SK-N-SH (cell line): ENCODE measurements at regions not wholly inside any gene's neighbourhood (a gene's known extent, or its start where the extent isn't known, plus 50 kb on each side); places are given as distances from the start of the nearest gene placed in this dataset.

Source experiments
- CTCF ChIA-PET: fragments of 300-600, 350-600 bp; formaldehyde crosslinking; extraction: SDS; loops from one replicate; lab custom pipeline; 2021; lab: Yijun Ruan, JAX
- POLR2A ChIA-PET: fragments of 350-600 bp; sonication (Branson Sonifier 250); formaldehyde crosslinking; extraction: SDS; loops from one replicate; lab custom pipeline; 2020; ENCODE audit warnings: antibody characterized with exemption, inconsistent platforms; lab: Yijun Ruan, JAX
- DNase-seq: peaks from one replicate; pipeline ENCODE4 v3.0.0; 2012
- H2AFZ ChIP-seq: fragments of 200-600 bp; sonication (generic); 2 replicates; pipeline ENCODE4 v1.8.1; 2016; ENCODE audit warnings: antibody characterized with exemption, mild to moderate bottlenecking, low read depth
- H3F3A ChIP-seq: fragments of 200-600 bp; sonication (generic); replicated peaks from 2 replicates; pipeline ENCODE3; 2016; ENCODE audit warnings: antibody characterized with exemption, mild to moderate bottlenecking; ENCODE audit not compliant: insufficient read depth
- H3K27ac ChIP-seq, 2 experiments: fragments of 200-500 bp in 1 of 2; fragments of 200-600 bp in 1 of 2; sonication (Bioruptor generic) in 1 of 2; sonication (generic), shearing (Covaris generic) in 1 of 2; 2 replicates each; pipeline versions ENCODE4 v1.5.1 to v1.6.1; 2014 to 2016; ENCODE audit warnings: low read depth in 2 of 2, inconsistent platforms in 1 of 2, low read length in 1 of 2, mild to moderate bottlenecking in 1 of 2, mixed read lengths in 1 of 2
- H3K27me3 ChIP-seq: fragments of 200-600 bp; sonication (generic), shearing (Covaris generic); 2 replicates; pipeline ENCODE4 v1.6.1; 2016; ENCODE audit warnings: mixed run types; ENCODE audit not compliant: insufficient read depth
- H3K36me3 ChIP-seq, 2 experiments: fragments of 200-500 bp in 1 of 2; fragments of 200-600 bp in 1 of 2; sonication (Bioruptor generic) in 1 of 2; sonication (generic) in 1 of 2; replicated peaks in 1 of 2; 2 replicates each; pipeline versions ENCODE3 to v1.5.1; 2014 to 2016; ENCODE audit warnings: low read length in 1 of 2, mild to moderate bottlenecking in 1 of 2; ENCODE audit not compliant: insufficient read depth in 2 of 2, control insufficient read depth in 1 of 2
- H3K4me1 ChIP-seq, 2 experiments: fragments of 200-500 bp in 1 of 2; fragments of 200-600 bp in 1 of 2; sonication (Bioruptor generic) in 1 of 2; sonication (generic), shearing (Covaris generic) in 1 of 2; 2 replicates each; pipeline versions ENCODE4 v1.5.1 to v1.6.1; 2014 to 2016; ENCODE audit warnings: low read depth in 1 of 2, low read length in 1 of 2, mixed run types in 1 of 2; ENCODE audit not compliant: insufficient read depth in 2 of 2, control insufficient read depth in 1 of 2
- H3K4me2 ChIP-seq: fragments of 200-600 bp; sonication (generic), shearing (Covaris generic); 2 replicates; pipeline ENCODE4 v1.6.1; 2017; ENCODE audit warnings: mixed run types
- H3K4me3 ChIP-seq, 2 experiments: fragments of 200-500 bp in 1 of 2; fragments of 200-600 bp in 1 of 2; sonication (Bioruptor generic) in 1 of 2; sonication (generic), shearing (Covaris generic) in 1 of 2; 2 replicates each; pipeline versions ENCODE4 v1.5.1 to v1.8.1; 2014 to 2016; ENCODE audit warnings: low read depth in 2 of 2, inconsistent platforms in 1 of 2, low read length in 1 of 2, mild to moderate bottlenecking in 1 of 2, mixed read lengths in 1 of 2, moderate library complexity in 1 of 2
- H3K79me2 ChIP-seq: fragments of 200-600 bp; sonication (generic); 2 replicates; pipeline ENCODE4 v1.8.1; 2017; ENCODE audit warnings: mild to moderate bottlenecking; ENCODE audit not compliant: insufficient read depth
- H3K9ac ChIP-seq: fragments of 200-600 bp; sonication (generic); 2 replicates; pipeline ENCODE4 v1.6.1; 2017; ENCODE audit warnings: mixed run types
- H3K9me2 ChIP-seq: fragments of 200-600 bp; sonication (generic); 2 replicates; pipeline ENCODE4 v1.6.1; 2017; ENCODE audit warnings: mixed run types
- H3K9me3 ChIP-seq: fragments of 200-600 bp; sonication (generic); 2 replicates; pipeline ENCODE4 v1.6.1; 2017; ENCODE audit warnings: mixed run types, mild to moderate bottlenecking, moderate library complexity
- H4K20me1 ChIP-seq: fragments of 200-600 bp; sonication (generic); 2 replicates; pipeline ENCODE4 v1.6.1; 2017; ENCODE audit warnings: mild to moderate bottlenecking, mixed run types; ENCODE audit not compliant: insufficient read depth
- CHD2 ChIP-seq: fragments of 150-350 bp; IDR thresholded peaks from 2 replicates; pipeline ENCODE4 v1.6.1; 2018; ENCODE audit warnings: low read length; ENCODE audit not compliant: partially characterized antibody
- CTCF ChIP-seq: fragments of 200-600 bp; sonication (generic); IDR thresholded peaks from 2 replicates; pipeline ENCODE4 v1.6.1; 2017; ENCODE audit warnings: antibody characterized with exemption, mild to moderate bottlenecking, moderate library complexity
- ELF1 ChIP-seq: IDR thresholded peaks from 2 replicates; pipeline ENCODE4 v1.4.0; 2012
- FOXJ3 ChIP-seq: sonication (generic); formaldehyde crosslinking; IDR thresholded peaks from 2 replicates; pipeline ENCODE4 v1.5.1; 2020; ENCODE audit warnings: mild to moderate bottlenecking, missing genetic modification reagents
- GABPA ChIP-seq: IDR thresholded peaks from 2 replicates; pipeline ENCODE4 v1.4.0; 2012; ENCODE audit warnings: low read depth, mild to moderate bottlenecking
- MEF2A ChIP-seq: IDR thresholded peaks from 2 replicates; pipeline ENCODE4 v1.4.0; 2012; ENCODE audit warnings: low read depth, borderline replicate concordance
- PBX3 ChIP-seq: IDR thresholded peaks from 2 replicates; pipeline ENCODE4; 2012
- REST ChIP-seq: IDR thresholded peaks from 2 replicates; pipeline ENCODE4 v1.6.1; 2012; ENCODE audit warnings: mild to moderate bottlenecking, low read depth, low read length, moderate library complexity
- SIN3A ChIP-seq: IDR thresholded peaks from 2 replicates; pipeline ENCODE4 v1.6.1; 2012; ENCODE audit warnings: low read depth, mild to moderate bottlenecking, low read length, moderate library complexity, borderline replicate concordance
- YY1 ChIP-seq: IDR thresholded peaks from 2 replicates; pipeline ENCODE4 v1.4.0; 2012; ENCODE audit warnings: low read depth, mild to moderate bottlenecking
- WGBS: methylation state at CpG from one replicate; pipeline ENCODE4 v1.1.6; 2017; ENCODE audit warnings: low lambda C conversion rate; 5-methylcytosine and 5-hydroxymethylcytosine counted together

DNA sequence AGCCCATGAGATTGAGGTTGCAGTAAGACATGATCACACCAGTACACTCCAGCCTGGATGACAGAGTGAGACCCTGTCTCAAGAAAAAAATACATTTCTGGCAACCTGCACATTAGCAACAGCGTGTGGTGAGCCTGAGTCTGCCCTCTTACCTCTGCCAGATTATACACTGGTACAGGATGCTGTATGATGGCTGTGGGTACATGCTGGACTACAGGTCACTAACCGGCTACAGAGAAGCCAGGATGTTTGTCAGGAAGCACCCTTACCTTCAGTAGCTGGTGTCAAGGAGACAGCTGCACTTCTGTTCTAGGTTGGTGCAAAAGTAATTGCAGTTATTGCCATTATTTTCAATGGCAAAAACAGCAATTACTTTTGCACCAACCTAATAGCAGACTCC lies 575.7 kb downstream of the NPHP4 start (continued):
- no peak for TF ChIP-seq REST

DNA sequence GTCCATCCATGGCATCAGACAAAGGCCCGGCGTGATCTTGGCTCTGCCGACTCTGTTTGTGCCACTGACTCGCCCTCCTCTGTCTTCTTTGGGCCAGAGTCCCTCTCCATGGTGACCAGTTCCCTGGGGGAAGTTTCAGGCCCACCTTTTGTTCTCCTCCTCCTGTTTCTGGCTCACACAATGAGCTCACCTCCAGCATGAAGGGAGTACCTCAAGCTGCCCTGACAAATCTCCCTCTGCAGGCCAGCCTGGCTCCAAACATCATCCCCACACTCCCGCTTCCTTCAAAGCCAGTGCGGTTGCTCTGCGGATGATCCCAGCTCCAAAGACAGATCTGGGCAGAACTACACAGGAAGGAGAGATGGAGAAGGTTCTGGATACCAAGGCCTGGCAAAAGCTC lies 576.6 kb downstream of the NPHP4 start:
- ChIA-PET CTCF (no interaction called here), POLR2A (no interaction called here)
- DNase-seq, result no peak

More for the DNA sequence above, 576.6 kb downstream of the NPHP4 start:
- no peak overlapping the region for H3K4me2 ChIP-seq
- no peaks in the 10 kb centered on the region for H3F3A ChIP-seq
- H2AFZ ChIP-seq, result no peak overlapping the region
- H3K27me3 ChIP-seq, result no peaks in the 10 kb centered on the region
- H3K9me2 ChIP-seq, result no peaks in the 10 kb centered on the region
- no peak overlapping the region for H3K9ac ChIP-seq
- 53% methylated on average over 6 of the region's 7 CpGs for WGBS
- no peaks in the 10 kb centered on the region for H3K9me3 ChIP-seq
- H3K79me2 ChIP-seq, result no peaks in the 10 kb centered on the region
- no peaks in the 10 kb centered on the region for H4K20me1 ChIP-seq
- H3K36me3 ChIP-seq, result no peaks in the 10 kb centered on the region
- TF ChIP-seq CTCF (no peak), PBX3 (no peak), ELF1 (no peak), GABPA (no peak), FOXJ3 (no peak), YY1 (no peak), MEF2A (no peak), CHD2 (no peak), SIN3A (no peak)
- no peak overlapping the region for H3K27ac ChIP-seq
- no peak overlapping the region for H3K4me3 ChIP-seq
- H3K4me1 ChIP-seq, result peaks cover 0 to under 1% of the 10 kb centered on the region in 2 experiments; a peak in 1 of 4 replicates
